GM23338 (cell line): ENCODE measurements at regions not wholly inside any gene's neighbourhood (a gene's known extent, or its start where the extent isn't known, plus 50 kb on each side); places are given as distances from the start of the nearest gene placed in this dataset.

ENCODE experiments used
- ATAC-seq: fragments of 200-7000 bp; cut with Tn5 transposase; 3 replicates; pipeline ENCODE4 v1.9.1; 2020
- DNase-seq: peaks from one replicate; pipeline ENCODE4 v3.0.0-alpha.2; 2015; ENCODE audit warnings: low spot score
- H2AFZ ChIP-seq: fragments of 200-600 bp; sonication (generic); 2 replicates; pipeline ENCODE4 v1.8.0; 2016; ENCODE audit warnings: antibody characterized with exemption, mild to moderate bottlenecking, moderate library complexity
- H3F3A ChIP-seq: fragments of 200-600 bp; sonication (generic); replicated peaks from 2 replicates; pipeline ENCODE4 v1.8.0; 2017; ENCODE audit warnings: antibody characterized with exemption, mixed run types, low read depth
- H3K27ac ChIP-seq: fragments of 200-600 bp; sonication (generic); 2 replicates; pipeline ENCODE4 v1.6.1; 2016; ENCODE audit warnings: low read depth
- H3K27me3 ChIP-seq: fragments of 200-600 bp; sonication (generic); 2 replicates; pipeline ENCODE4 v1.8.0; 2016; ENCODE audit warnings: mild to moderate bottlenecking, mixed run types, moderate library complexity; ENCODE audit not compliant: insufficient read depth
- H3K36me3 ChIP-seq: fragments of 200-600 bp; sonication (generic); 2 replicates; pipeline ENCODE4 v1.8.0; 2016; ENCODE audit warnings: mild to moderate bottlenecking; ENCODE audit not compliant: insufficient read depth
- H3K4me1 ChIP-seq: fragments of 200-600 bp; sonication (generic); 2 replicates; pipeline ENCODE4 v1.8.0; 2016; ENCODE audit warnings: mild to moderate bottlenecking, moderate library complexity; ENCODE audit not compliant: insufficient read depth
- H3K4me2 ChIP-seq: fragments of 200-600 bp; sonication (generic); 2 replicates; pipeline ENCODE4 v1.7.1; 2017; ENCODE audit warnings: mixed run types
- H3K4me3 ChIP-seq: fragments of 200-600 bp; sonication (generic); 2 replicates; pipeline ENCODE4 v1.6.1; 2016; ENCODE audit warnings: mixed run types
- H3K79me2 ChIP-seq: fragments of 200-600 bp; sonication (generic); replicated peaks from 2 replicates; pipeline ENCODE4 v1.8.0; 2017; ENCODE audit warnings: mild to moderate bottlenecking; ENCODE audit not compliant: insufficient read depth
- H3K9me2 ChIP-seq: fragments of 200-600 bp; sonication (generic); 2 replicates; pipeline ENCODE4 v1.8.0; 2017; ENCODE audit not compliant: insufficient read depth
- H4K20me1 ChIP-seq: fragments of 200-600 bp; sonication (generic); replicated peaks from 2 replicates; pipeline ENCODE4 v1.8.0; 2017; ENCODE audit warnings: mild to moderate bottlenecking; ENCODE audit not compliant: insufficient read depth
- H3K27ac Mint-ChIP-seq: 2 replicates; pipeline ENCODE4 v1.8.0; 2020; ENCODE audit warnings: inconsistent platforms, mild to moderate bottlenecking, moderate library complexity, mixed read lengths
- H3K27me3 Mint-ChIP-seq: 3 replicates; pipeline ENCODE4 v1.8.0; 2022; ENCODE audit warnings: low read depth, mild to moderate bottlenecking, moderate library complexity, mixed read lengths, inconsistent platforms; ENCODE audit not compliant: insufficient read depth, poor library complexity
- H3K36me3 Mint-ChIP-seq: 3 replicates; pipeline ENCODE4 v1.8.0; 2021; ENCODE audit warnings: low read depth, mild to moderate bottlenecking, inconsistent platforms, moderate library complexity, mixed read lengths
- H3K4me1 Mint-ChIP-seq: 3 replicates; pipeline ENCODE4 v1.8.0; 2020; ENCODE audit warnings: mild to moderate bottlenecking, inconsistent platforms, mixed read lengths
- H3K4me3 Mint-ChIP-seq: 3 replicates; pipeline ENCODE4 v1.8.0; 2021; ENCODE audit warnings: moderate library complexity, mild to moderate bottlenecking, inconsistent platforms, mixed read lengths
- H3K9me3 Mint-ChIP-seq: 3 replicates; pipeline ENCODE4 v1.8.0; 2020; ENCODE audit warnings: moderate library complexity, mild to moderate bottlenecking, inconsistent platforms, mixed read lengths
- CREB1 ChIP-seq: fragments of 250-450 bp; sonication (Bioruptor Pico); IDR thresholded peaks from 2 replicates; pipeline ENCODE4 v1.5.0; 2020; ENCODE audit warnings: low read depth, mild to moderate bottlenecking, moderate library complexity
- CTCF ChIP-seq, 2 experiments: fragments of 200-600 bp in 1 of 2; sonication (generic) in 1 of 2; conservative IDR thresholded peaks; 2 replicates each; pipeline versions ENCODE4 v1.5.1 to v1.6.1; 2016 to 2017; ENCODE audit warnings: antibody characterized with exemption in 2 of 2, low read depth in 2 of 2, mild to moderate bottlenecking in 2 of 2, moderate library complexity in 1 of 2
- ETS1 ChIP-seq: IDR thresholded peaks from 2 replicates; pipeline ENCODE4 v1.6.1; 2016; ENCODE audit warnings: antibody characterized with exemption
- EZH2 ChIP-seq: fragments of 200-600 bp; sonication (generic); IDR thresholded peaks from one replicate; pipeline ENCODE4 v1.8.0; 2017; ENCODE audit warnings: antibody characterized with exemption, mild to moderate bottlenecking, low read depth; ENCODE audit not compliant: unreplicated experiment
- JUNB ChIP-seq: IDR thresholded peaks from one replicate; pipeline ENCODE4 v1.6.1; 2016; ENCODE audit warnings: antibody characterized with exemption; ENCODE audit not compliant: unreplicated experiment
- NANOG ChIP-seq: IDR thresholded peaks from 2 replicates; pipeline ENCODE4 v1.6.1; 2016; ENCODE audit warnings: antibody characterized with exemption, borderline replicate concordance
- POLR2AphosphoS5 ChIP-seq: IDR thresholded peaks from 2 replicates; pipeline ENCODE4 v1.6.1; 2016; ENCODE audit warnings: antibody characterized with exemption, low read depth
- REST ChIP-seq: IDR thresholded peaks from one replicate; pipeline ENCODE4 v1.6.1; 2018; ENCODE audit warnings: antibody characterized with exemption; ENCODE audit not compliant: unreplicated experiment
- ZNF114 ChIP-seq: fragments of 250-450 bp; sonication (Bioruptor Pico); IDR thresholded peaks from 2 replicates; pipeline ENCODE4 v1.5.0; 2020; ENCODE audit warnings: mild to moderate bottlenecking, moderate library complexity
- ZNF331 ChIP-seq: fragments of 250-450 bp; sonication (Bioruptor Pico); IDR thresholded peaks from 2 replicates; pipeline ENCODE4 v1.5.0; 2020; ENCODE audit warnings: low read depth, mild to moderate bottlenecking, moderate library complexity

- H3K36me3 ChIP-seq: no peaks in the 10 kb centered on the region
- H3K9me2 ChIP-seq: no peaks in the 10 kb centered on the region
- H3K36me3 Mint-ChIP-seq: no peaks in the 10 kb centered on the region
- no peaks in the 10 kb centered on the region for H3K27me3 ChIP-seq
- no peaks in the 10 kb centered on the region for H3K79me2 ChIP-seq
- 0 out of 2 replicates have a peak overlapping the region, but pooled peaks have one; percentile 34 for H2AFZ ChIP-seq
- no peak overlapping the region for H3K27ac Mint-ChIP-seq
- DNase-seq (peak; percentile 40), ATAC-seq (peak; percentile 71)
- H3K4me1 Mint-ChIP-seq: peaks cover 58% of the 10 kb centered on the region
- no peaks in the 10 kb centered on the region for H4K20me1 ChIP-seq
- H3K27ac ChIP-seq: no peak overlapping the region
- H3K27me3 Mint-ChIP-seq: peaks cover 3% of the 10 kb centered on the region
- H3K4me3 Mint-ChIP-seq: no peak overlapping the region
- H3K4me2 ChIP-seq: 0 out of 2 replicates have a peak overlapping the region, but pooled peaks have one; percentile 17
- TF ChIP-seq POLR2AphosphoS5: no peak
- no peak for TF ChIP-seq ETS1
- no peak for TF ChIP-seq NANOG
- TF ChIP-seq CTCF (conservative IDR thresholded peaks at IDR 0.05; ENCODE audit: low read depth in 2 of 2): no peak
- TF ChIP-seq REST: no peak
- TF ChIP-seq JUNB: no peak
- TF ChIP-seq EZH2: no peak
- TF ChIP-seq ZNF331 (CRISPR knock-in tag): no peak
- no peak for TF ChIP-seq CREB1 (CRISPR knock-in tag)
- TF ChIP-seq ZNF114 (CRISPR knock-in tag): no peak
- no peaks in the 10 kb centered on the region for H3F3A ChIP-seq
- H3K4me1 ChIP-seq: peaks cover 36% of the 10 kb centered on the region
- no peak overlapping the region for H3K4me3 ChIP-seq
- H3K9me3 Mint-ChIP-seq: peaks cover 2% of the 10 kb centered on the region; the same call in 2 of the 3 replicates
Measured at GRCh38 chr6:139882234-139882633, 507.8 kb upstream of the CITED2 start.
